ENCODE measurements at regions not wholly inside any gene's neighbourhood (a gene's known extent, or its start where the extent isn't known, plus 50 kb on each side); places are given as distances from the start of the nearest gene placed in this dataset.

GRCh38 chr2:125642032-125642431 lies 1013.9 kb upstream of the GYPC start:
- DNase-seq (ENCODE audit: low read depth in 2 of 2): no peak
- Histone ChIP-seq H3K4me1 (ENCODE audit: control insufficient read depth, extremely low read depth, insufficient read depth, low read length) (no peaks in the 10 kb centered on the region), H3K4me3 (replicated peaks in 1 of 4; ENCODE audit: control extremely low read depth in 1 of 4, insufficient read depth in 1 of 4, low read depth in 3 of 4, low read length in 4 of 4) (no peak overlapping the region)

GRCh38 chr2:125643128-125643527 lies 1012.8 kb upstream of the GYPC start:
- H4K20me1 ChIP-seq (ENCODE audit: control insufficient read depth, extremely low read depth, insufficient read depth, low read length): no peaks in the 10 kb centered on the region
- TF ChIP-seq EZH2 (IDR thresholded peaks at IDR 0.05; ENCODE audit: low read length, missing control alignments) (no peak), CTCF (conservative IDR thresholded peaks at IDR 0.05 in 1 of 2, IDR thresholded peaks at IDR 0.05 in 1 of 2; ENCODE audit: low read depth in 1 of 2, low read length in 2 of 2) (no peak)
- H3K4me3 ChIP-seq (replicated peaks in 1 of 4; ENCODE audit: control extremely low read depth in 1 of 4, insufficient read depth in 1 of 4, low read depth in 3 of 4, low read length in 4 of 4): no peak overlapping the region
- DNase-seq (ENCODE audit: low read depth in 2 of 2): no peak
- H3K36me3 ChIP-seq (ENCODE audit: control insufficient read depth, insufficient read depth, low read length): no peaks in the 10 kb centered on the region
- no peaks in the 10 kb centered on the region for H3K9me3 ChIP-seq (ENCODE audit: control insufficient read depth, insufficient read depth, low read depth, low read length)
- no peak overlapping the region for H2AFZ ChIP-seq (ENCODE audit: low read length)
- H3K4me1 ChIP-seq (ENCODE audit: control insufficient read depth, extremely low read depth, insufficient read depth, low read length): no peaks in the 10 kb centered on the region
- H3K79me2 ChIP-seq (ENCODE audit: control insufficient read depth, insufficient read depth, low read length): no peaks in the 10 kb centered on the region
- no peak overlapping the region for H3K27ac ChIP-seq (ENCODE audit: insufficient read depth, low read length)
- H3K9ac ChIP-seq (ENCODE audit: insufficient read depth, low read length): no peak overlapping the region
- no peaks in the 10 kb centered on the region for H3K27me3 ChIP-seq (ENCODE audit: control insufficient read depth, insufficient read depth, low read length)
- no peak overlapping the region for H3K4me2 ChIP-seq (ENCODE audit: extremely low read depth, insufficient read depth, low read length)

More at GRCh38 chr2:125642032-125642431, 1013.9 kb upstream of the GYPC start:
- H3K79me2 ChIP-seq (ENCODE audit: control insufficient read depth, insufficient read depth, low read length): no peaks in the 10 kb centered on the region
- H3K4me2 ChIP-seq (ENCODE audit: extremely low read depth, insufficient read depth, low read length): no peak overlapping the region
- no peak overlapping the region for H3K27ac ChIP-seq (ENCODE audit: insufficient read depth, low read length)
- H3K36me3 ChIP-seq (ENCODE audit: control insufficient read depth, insufficient read depth, low read length): no peaks in the 10 kb centered on the region
- no peaks in the 10 kb centered on the region for H3K9me3 ChIP-seq (ENCODE audit: control insufficient read depth, insufficient read depth, low read depth, low read length)
- H3K27me3 ChIP-seq (ENCODE audit: control insufficient read depth, insufficient read depth, low read length): no peaks in the 10 kb centered on the region
- no peaks in the 10 kb centered on the region for H4K20me1 ChIP-seq (ENCODE audit: control insufficient read depth, extremely low read depth, insufficient read depth, low read length)
- no peak for TF ChIP-seq CTCF (conservative IDR thresholded peaks at IDR 0.05 in 1 of 2, IDR thresholded peaks at IDR 0.05 in 1 of 2; ENCODE audit: low read depth in 1 of 2, low read length in 2 of 2)
- no peak for TF ChIP-seq EZH2 (IDR thresholded peaks at IDR 0.05; ENCODE audit: low read length, missing control alignments)
- H2AFZ ChIP-seq (ENCODE audit: low read length): no peak overlapping the region
- no peak overlapping the region for H3K9ac ChIP-seq (ENCODE audit: insufficient read depth, low read length)

GRCh38 chr2:125643585-125643984 lies 1012.4 kb upstream of the GYPC start:
- Histone ChIP-seq H2AFZ (ENCODE audit: low read length) (no peak overlapping the region), H3K4me1 (ENCODE audit: control insufficient read depth, extremely low read depth, insufficient read depth, low read length) (no peaks in the 10 kb centered on the region), H3K27me3 (ENCODE audit: control insufficient read depth, insufficient read depth, low read length) (no peaks in the 10 kb centered on the region), H3K79me2 (ENCODE audit: control insufficient read depth, insufficient read depth, low read length) (no peaks in the 10 kb centered on the region), H3K4me2 (ENCODE audit: extremely low read depth, insufficient read depth, low read length) (no peak overlapping the region), H3K9me3 (ENCODE audit: control insufficient read depth, insufficient read depth, low read depth, low read length) (no peaks in the 10 kb centered on the region), H3K27ac (ENCODE audit: insufficient read depth, low read length) (no peak overlapping the region), H3K4me3 (replicated peaks in 1 of 4; ENCODE audit: control extremely low read depth in 1 of 4, insufficient read depth in 1 of 4, low read depth in 3 of 4, low read length in 4 of 4) (no peak overlapping the region), H3K36me3 (ENCODE audit: control insufficient read depth, insufficient read depth, low read length) (no peaks in the 10 kb centered on the region), H3K9ac (ENCODE audit: insufficient read depth, low read length) (no peak overlapping the region), H4K20me1 (ENCODE audit: control insufficient read depth, extremely low read depth, insufficient read depth, low read length) (no peaks in the 10 kb centered on the region)
- no peak for DNase-seq (ENCODE audit: low read depth in 2 of 2)
- TF ChIP-seq CTCF (conservative IDR thresholded peaks at IDR 0.05 in 1 of 2, IDR thresholded peaks at IDR 0.05 in 1 of 2; ENCODE audit: low read depth in 1 of 2, low read length in 2 of 2): no peak
- TF ChIP-seq EZH2 (IDR thresholded peaks at IDR 0.05; ENCODE audit: low read length, missing control alignments): no peak

Data from fibroblast of lung (primary cell).